Fibroblast of mammary gland (primary cell): ENCODE measurements at regions not wholly inside any gene's neighbourhood (a gene's known extent, or its start where the extent isn't known, plus 50 kb on each side); places are given as distances from the start of the nearest gene placed in this dataset.
"Not testable (repeated sequence)": the region's sequence is repeated elsewhere in the genome, so short reads cannot be mapped to it uniquely, and the experiment has no call there.

Experiments used
- DNase-seq: peaks from one replicate; pipeline ENCODE4 v3.0.0-alpha.2; 2010; ENCODE audit warnings: low read depth
- H3K4me3 ChIP-seq: 2 replicates; pipeline ENCODE4 v1.5.1; 2011; ENCODE audit warnings: low read depth, mild to moderate bottlenecking, low read length, moderate library complexity; ENCODE audit not compliant: control insufficient read depth
- CTCF ChIP-seq: conservative IDR thresholded peaks from 2 replicates; pipeline ENCODE4 v1.5.1; 2011; ENCODE audit warnings: low read depth, low read length, inconsistent platforms; ENCODE audit not compliant: control insufficient read depth, insufficient read depth

- no peak for TF ChIP-seq CTCF
- no peak for DNase-seq
- H3K4me3 ChIP-seq = no peak overlapping the region
Measured at GRCh38 chr17:22102177-22102576, 409.9 kb downstream of the KCNJ18 start.

GRCh38 chr17:22116720-22117119 is 424.4 kb downstream of the KCNJ18 start:
- DNase-seq, H3K4me3 ChIP-seq: not testable (repeated sequence)

- DNase-seq, H3K4me3 ChIP-seq: not testable (repeated sequence)
Measured at GRCh38 chr17:22117401-22117800, 425.1 kb downstream of the KCNJ18 start.

- not testable (repeated sequence) for DNase-seq
Measured at GRCh38 chr17:22119016-22119415, 426.7 kb downstream of the KCNJ18 start.

GRCh38 chr17:22119751-22120150 is 427.4 kb downstream of the KCNJ18 start:
- not testable (repeated sequence) for H3K4me3 ChIP-seq, DNase-seq

More at GRCh38 chr17:22119016-22119415, 426.7 kb downstream of the KCNJ18 start:
- not testable (repeated sequence) for H3K4me3 ChIP-seq

- no peak for TF ChIP-seq CTCF
- no peak overlapping the region for H3K4me3 ChIP-seq
- no peak for DNase-seq
Measured at GRCh38 chr17:22123536-22124281, 431.4 kb downstream of the KCNJ18 start.

GRCh38 chr17:22128171-22128570 is 435.8 kb downstream of the KCNJ18 start:
- no peak for TF ChIP-seq CTCF

GRCh38 chr17:22128723-22129122 is 436.4 kb downstream of the KCNJ18 start:
- H3K4me3 ChIP-seq = no peak overlapping the region
- no peak for DNase-seq
- TF ChIP-seq CTCF = no peak

More at GRCh38 chr17:22128171-22128570, 435.8 kb downstream of the KCNJ18 start:
- DNase-seq = no peak
- no peak overlapping the region for H3K4me3 ChIP-seq

- H3K4me3 ChIP-seq, DNase-seq: not testable (repeated sequence)
Measured at GRCh38 chr17:22129920-22130319, 437.6 kb downstream of the KCNJ18 start.

GRCh38 chr17:22131740-22132139 is 439.4 kb downstream of the KCNJ18 start:
- DNase-seq = no peak
- TF ChIP-seq CTCF = no peak

More at GRCh38 chr17:22131740-22132139, 439.4 kb downstream of the KCNJ18 start:
- no peak overlapping the region for H3K4me3 ChIP-seq
